Fibroblast of the conjunctiva (primary cell): ENCODE measurements at regions not wholly inside any gene's neighbourhood (a gene's known extent, or its start where the extent isn't known, plus 50 kb on each side); places are given as distances from the start of the nearest gene placed in this dataset.
A peak's percentile ranks its signal among the peaks of the same experiment; 100 is the strongest.

Experiments
- DNase-seq: peaks from one replicate; pipeline ENCODE4 v3.0.0-alpha.2; 2010; ENCODE audit warnings: low read depth

GRCh38 chr4:123497340-123497739 lies 100.7 kb downstream of the SPRY1 start:
- no peak for DNase-seq

DNA sequence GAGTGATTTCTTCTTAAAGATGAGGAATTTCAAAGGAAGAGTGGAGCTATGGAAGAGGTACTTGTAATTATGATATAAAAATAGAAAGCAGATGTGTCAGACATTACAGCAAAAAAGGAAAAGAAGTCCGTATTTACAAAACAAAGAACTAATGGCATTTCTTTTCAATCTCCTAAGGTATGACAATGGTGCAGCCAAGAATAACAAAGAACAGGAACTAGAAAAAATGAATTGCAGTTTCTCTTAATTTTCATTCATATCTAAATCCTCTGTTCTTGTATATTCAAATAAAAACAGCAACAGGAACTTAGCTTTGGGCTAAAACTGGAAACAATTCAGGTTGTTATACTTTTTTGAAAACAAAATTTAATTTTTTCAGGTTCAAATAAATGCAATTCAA lies 105.1 kb downstream of the SPRY1 start:
- DNase-seq = no peak

DNA sequence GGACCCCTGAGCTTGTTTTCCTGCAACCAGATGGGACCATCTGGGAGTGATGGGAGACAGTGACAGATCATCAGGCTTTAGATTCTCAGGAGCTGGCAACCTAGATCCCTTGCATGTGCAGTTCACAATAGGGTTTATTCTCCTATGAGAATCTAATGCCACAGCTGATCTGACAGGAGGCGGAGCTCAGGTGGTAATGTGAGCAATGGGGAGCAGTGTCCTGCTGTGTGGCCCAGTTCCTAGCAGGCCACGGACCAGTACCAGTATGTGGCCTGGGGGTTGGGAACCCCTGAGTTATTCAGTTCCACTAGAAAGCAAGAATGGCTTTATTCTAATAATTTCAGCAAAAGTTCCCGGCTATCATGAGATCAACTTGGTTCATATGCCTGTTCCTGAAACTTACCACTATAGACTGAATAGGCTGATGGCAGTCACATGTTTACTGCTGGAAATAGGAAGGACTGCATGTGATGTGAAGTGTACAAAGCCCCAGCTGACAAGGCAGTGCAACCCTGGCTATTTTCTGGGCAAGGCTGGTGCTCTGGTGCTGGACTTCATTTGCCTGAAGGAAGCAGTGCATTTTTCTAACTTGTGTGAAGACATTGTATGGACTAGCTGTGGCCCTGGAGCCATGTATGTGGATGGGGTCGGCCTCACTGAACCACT lies 107.2 kb downstream of the SPRY1 start:
- DNase-seq = no peak

- peak; percentile 17 for DNase-seq
These were observed 108.8 kb downstream of the SPRY1 start for GRCh38 chr4:123505095-123506010.

- DNase-seq = no peak
These were observed 109.6 kb downstream of the SPRY1 start for GRCh38 chr4:123506011-123506695.

DNA sequence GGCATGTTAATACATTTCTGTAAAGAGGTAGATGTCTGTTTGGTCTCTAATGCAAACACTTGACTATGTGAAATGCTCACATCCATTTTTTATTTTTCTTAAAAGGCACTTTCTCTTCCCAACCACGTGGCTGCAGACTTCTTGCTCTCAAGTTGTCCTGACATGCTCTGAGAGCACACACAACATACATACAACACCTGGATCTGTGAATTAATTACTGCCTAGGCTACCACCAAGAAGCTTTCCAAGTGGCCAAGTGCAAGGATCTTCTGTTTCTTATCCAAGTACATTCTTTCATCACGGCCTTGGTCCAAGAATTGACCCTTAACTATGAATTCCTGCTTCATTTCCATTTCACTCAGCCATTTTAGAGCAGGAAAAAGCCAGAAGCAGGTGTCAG lies 110.8 kb downstream of the SPRY1 start:
- no peak for DNase-seq

- no peak for DNase-seq
These were observed 113.6 kb downstream of the SPRY1 start for GRCh38 chr4:123510221-123510620.

DNA sequence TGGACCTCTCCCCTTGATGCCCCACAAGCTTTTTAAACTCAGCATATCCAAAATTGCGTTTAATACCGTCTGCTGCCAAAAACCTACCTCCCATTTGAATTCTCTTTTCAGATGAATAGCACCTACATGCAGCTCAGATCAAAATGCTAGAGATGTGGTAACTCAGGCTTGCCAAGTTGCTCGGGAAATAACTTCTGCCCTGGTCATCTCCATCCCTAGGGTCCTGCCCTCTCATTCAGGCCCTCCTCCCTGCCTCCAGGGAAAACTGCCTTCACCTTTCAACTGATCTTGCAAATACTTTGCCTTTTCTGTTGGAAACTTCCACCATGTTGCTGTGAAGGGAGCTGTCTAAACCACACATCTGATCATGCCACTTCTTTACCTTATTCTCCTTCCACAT lies 114.1 kb downstream of the SPRY1 start:
- DNase-seq = no peak

DNA sequence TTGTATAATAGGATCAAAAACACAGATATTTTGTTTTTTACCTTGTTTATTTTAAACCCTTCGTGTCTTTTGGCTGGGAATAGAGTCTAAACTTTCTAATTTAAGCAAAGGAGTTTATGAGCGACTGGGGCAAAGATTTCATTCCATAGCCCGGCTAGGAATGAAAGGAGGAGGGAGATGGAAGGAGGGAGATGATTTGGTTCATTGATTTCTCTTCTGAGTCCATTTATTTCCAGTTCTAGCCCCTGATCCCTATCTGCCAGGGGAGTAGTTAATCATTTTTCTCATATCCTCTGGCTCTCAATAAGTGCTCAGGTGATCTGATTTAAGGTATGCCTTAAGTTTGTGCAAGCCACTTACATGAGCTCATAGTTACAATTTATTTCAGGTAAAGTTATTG lies 120.0 kb downstream of the SPRY1 start:
- no peak for DNase-seq

DNA sequence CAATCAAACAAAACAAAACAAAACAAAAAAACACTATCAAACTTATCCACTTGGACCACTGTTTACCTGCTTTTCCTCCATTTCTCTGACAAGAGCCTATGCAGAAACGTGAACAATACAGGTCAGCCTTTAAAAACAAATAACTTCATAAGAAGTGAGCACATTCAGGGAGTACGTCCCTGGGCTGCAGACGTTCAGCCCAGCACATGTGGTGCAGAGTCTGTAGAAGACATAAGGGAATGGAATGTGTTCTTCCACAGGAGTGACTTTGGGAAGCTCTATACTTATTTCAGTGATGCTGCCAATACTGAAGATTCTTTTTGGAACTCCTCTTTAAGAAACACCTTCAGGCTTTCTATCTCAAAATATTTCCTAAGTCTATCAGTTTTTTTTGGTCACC lies 120.6 kb downstream of the SPRY1 start:
- DNase-seq = no peak

DNA sequence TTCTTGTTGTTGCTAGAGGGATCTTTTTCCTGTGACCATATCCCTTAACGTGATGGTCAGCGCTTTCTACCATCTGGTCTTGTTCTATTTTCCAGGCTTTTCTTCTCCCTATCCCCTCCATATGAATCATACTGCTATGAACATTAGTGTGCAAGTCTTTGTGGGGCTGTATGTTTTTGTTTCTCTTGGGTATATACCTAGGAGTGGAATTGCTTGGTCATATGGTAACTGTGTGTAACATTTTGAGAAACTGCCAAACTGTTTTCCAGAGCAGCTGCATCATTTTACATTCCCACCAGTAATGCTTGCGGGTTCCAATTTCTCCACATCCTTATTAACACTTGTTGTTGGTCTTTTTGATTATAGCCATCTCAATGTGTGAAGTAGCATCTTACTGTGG lies 121.4 kb downstream of the SPRY1 start:
- no peak for DNase-seq

DNA sequence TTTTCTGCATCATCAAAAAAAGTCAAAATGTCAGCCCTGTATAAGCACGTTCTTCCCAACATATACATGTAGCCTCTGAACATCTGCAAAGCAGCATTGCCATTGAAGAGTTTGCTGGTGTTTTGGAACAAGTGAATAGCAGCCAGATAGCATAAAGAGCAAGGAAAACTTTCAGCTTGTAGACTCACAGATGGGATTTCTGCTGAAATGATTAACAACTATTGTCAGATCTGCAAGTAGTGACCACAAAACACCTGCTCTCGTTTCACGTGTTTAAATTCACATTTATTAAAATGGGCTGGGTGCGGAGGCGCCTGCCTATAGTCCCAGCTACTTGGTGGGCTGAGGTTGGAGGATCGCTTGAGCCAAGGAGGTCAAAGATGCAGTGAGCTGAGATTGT lies 123.7 kb downstream of the SPRY1 start:
- no peak for DNase-seq

GRCh38 chr4:123522081-123522480 lies 125.5 kb downstream of the SPRY1 start:
- no peak for DNase-seq

DNA sequence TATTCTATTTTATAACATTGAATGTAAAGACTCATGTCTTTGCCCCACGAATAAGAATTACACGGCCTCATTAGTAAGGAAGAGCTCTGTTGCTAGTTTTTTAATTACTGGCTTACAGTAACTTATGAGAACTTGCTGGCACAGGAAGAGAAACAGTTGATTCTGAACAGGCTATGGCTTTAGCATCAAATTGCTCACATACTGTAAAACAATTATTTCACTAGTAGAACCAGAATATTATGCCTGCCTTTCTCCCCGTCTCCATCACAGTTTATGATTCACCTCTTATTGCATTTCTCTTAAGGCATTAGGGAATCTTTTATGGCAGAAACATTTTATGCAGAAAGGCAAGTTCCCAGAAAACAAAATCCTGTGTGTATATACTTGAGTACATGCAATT lies 126.1 kb downstream of the SPRY1 start:
- no peak for DNase-seq

GRCh38 chr4:123524958-123525628 lies 128.5 kb downstream of the SPRY1 start:
- no peak for DNase-seq

DNA sequence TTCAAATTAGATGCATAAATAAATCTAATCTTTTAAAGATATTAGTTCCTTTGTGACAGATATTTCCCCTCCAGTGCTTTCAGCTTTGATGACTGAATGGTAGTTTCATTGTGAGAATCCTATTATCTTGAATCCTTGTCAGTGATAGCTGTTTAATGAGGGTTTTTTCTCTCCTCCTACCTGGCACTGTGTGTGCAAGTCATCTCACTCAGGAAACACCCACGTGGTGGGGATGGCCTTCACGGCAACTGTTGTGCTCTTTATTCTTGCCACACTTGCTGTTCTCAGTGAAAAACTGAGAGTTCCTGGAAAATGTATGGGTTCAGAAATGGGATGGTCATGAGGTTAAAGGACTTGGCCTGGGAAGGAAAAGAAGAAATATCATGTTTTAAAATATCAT lies 129.9 kb downstream of the SPRY1 start:
- DNase-seq = no peak

GRCh38 chr4:123528501-123529277 lies 132.1 kb downstream of the SPRY1 start:
- no peak for DNase-seq

DNA sequence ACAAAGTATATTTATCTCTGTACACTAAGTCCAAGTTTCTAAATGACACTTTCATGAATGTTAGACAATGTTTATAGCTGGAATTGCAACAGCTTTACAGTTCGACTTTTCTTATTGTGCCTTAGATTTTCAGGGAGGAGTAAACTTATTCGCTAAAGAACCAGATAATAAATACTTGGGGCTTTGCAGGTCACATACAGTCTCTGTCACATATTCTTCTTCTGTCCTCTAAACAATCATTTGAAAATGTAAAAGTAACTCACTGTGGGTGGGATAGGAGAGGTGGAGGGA lies 132.6 kb downstream of the SPRY1 start:
- no peak for DNase-seq

DNA sequence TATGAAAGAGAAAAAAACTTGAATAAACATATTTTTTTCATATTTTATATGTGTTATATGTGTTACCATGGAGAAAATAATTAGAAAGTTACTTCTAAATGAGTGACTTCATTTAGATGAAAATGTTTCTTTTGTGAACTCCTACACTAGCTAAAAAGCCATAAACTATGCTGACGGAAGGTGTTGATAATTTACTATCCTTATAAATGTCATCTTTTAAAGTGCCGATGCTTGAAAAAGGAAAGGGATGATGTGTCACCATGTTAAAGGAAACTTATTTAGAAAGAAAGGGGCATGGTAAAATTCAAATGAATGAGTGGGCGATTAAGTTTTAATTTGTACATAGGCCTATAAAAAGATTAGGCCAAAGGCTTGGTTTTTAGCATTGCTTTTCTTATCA lies 133.8 kb downstream of the SPRY1 start:
- no peak for DNase-seq

DNA sequence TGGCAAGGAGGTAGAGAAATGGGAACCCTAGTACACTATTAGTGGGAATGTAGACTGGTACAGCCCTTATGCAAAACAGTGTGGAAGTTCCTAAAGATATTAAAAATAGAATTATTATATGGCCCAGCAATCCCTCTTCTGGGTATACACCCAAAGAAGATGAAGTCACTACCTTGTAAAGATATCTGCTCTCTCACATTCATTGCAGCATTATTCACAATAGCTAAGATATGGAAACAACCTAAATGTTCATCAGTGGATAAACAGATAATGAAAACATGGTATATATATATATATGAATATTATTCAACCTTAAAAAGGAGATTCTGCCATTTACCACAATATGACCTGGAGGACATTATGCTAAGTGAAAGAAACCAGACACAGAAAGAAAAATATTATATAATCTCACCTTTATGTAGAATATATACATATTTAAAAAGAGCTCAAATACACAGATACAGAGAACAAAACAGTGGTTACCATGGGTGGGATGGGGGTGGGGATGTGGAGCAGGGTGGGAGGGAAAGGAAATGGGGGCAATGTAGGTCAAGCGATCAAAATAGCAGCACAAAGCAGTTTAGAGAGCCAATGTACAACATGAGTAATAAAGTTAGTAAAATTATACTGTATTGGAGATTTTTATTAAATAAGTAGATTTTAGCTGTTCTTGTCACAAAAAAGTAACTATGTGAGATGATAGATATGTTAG lies 138.6 kb downstream of the SPRY1 start:
- no peak for DNase-seq

DNA sequence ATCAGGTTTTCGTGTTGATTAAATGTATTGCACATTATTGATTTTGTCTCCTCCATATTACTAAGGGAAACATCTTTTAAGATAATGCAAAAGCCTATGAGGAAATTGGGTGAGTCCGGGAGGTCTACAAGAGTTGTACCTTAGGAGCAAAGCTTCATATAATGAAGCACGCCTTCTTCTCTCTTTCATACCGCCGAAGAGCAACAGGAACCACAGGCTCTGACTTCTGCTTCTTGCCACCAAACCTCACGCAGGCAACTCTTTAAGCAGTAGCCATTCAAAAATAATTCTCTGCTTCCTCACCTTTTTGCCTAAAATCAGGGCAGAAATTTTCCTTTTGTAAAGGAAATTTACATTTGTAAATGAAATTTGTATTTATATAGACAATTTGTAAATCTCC lies 139.6 kb downstream of the SPRY1 start:
- DNase-seq = no peak
